Stimulated activated naive B cell treated with anti-CD40 and anti-IgM and Interleukin-4, amounts not matched to agents 10 μg/mL and 1 μg/mL and 100 μg/mL, for 72 hours (primary cell): ENCODE measurements at regions not wholly inside any gene's neighbourhood (a gene's known extent, or its start where the extent isn't known, plus 50 kb on each side); places are given as distances from the start of the nearest gene placed in this dataset.
"Not testable (repeated sequence)": the region's sequence is repeated elsewhere in the genome, so short reads cannot be mapped to it uniquely, and the experiment has no call there.

Experiments used
- ATAC-seq, 2 donors: fragments of 150-1000 bp; cut with Tn5 transposase; replicated peaks; 2 replicates each; pipeline ENCODE4 v1.10.0; 2021; ENCODE audit warnings: moderate library complexity in 1 of 2
- DNase-seq: peaks from one replicate; pipeline ENCODE4 v3.0.0; 2021
- H3K27ac Mint-ChIP-seq: one replicate; pipeline ENCODE4 v1.8.0; 2022; ENCODE audit warnings: mild to moderate bottlenecking, mixed read lengths
- H3K27me3 Mint-ChIP-seq, 2 donors: one replicate each; pipeline ENCODE4 v1.8.0; 2022; ENCODE audit warnings: mixed read lengths in 2 of 2
- H3K36me3 Mint-ChIP-seq, 2 donors: one replicate each; pipeline ENCODE4 v1.8.0; 2022; ENCODE audit warnings: mixed read lengths in 2 of 2, mild to moderate bottlenecking in 1 of 2
- H3K4me1 Mint-ChIP-seq, 2 donors: one replicate each; pipeline ENCODE4 v1.8.0; 2022; ENCODE audit warnings: mixed read lengths in 2 of 2, mild to moderate bottlenecking in 1 of 2
- H3K4me3 Mint-ChIP-seq, 2 donors: one replicate each; pipeline ENCODE4 v1.8.0; 2022; ENCODE audit warnings: mild to moderate bottlenecking in 2 of 2, mixed read lengths in 2 of 2, moderate library complexity in 1 of 2
- H3K9me3 Mint-ChIP-seq, 2 donors: one replicate each; pipeline ENCODE4 v1.8.0; 2022; ENCODE audit warnings: mixed read lengths in 2 of 2, mild to moderate bottlenecking in 1 of 2

DNA sequence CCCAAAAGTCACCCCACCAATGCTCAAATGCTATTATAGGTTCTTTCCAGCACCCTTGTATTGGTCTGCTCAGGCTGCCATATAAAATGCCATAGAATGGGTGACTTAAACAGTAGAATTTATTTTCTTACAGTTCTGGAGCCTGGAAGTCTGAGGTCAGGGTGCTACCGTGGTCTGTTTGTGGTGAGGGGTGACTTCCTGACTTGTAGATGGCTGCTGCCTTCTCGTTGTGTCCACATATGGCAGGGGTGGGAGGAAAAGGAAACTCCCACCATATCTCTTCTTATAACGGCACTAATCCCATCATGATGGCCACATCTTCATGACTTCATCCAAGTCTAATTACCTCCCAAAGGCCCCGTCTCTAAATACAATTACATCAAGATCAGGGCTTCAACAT lies 257.8 kb upstream of the TARS1 start:
- no peaks in the 10 kb centered on the region for H3K36me3 Mint-ChIP-seq
- no peak for DNase-seq
- no peak overlapping the region for H3K4me3 Mint-ChIP-seq
- H3K4me1 Mint-ChIP-seq, result no peaks in the 10 kb centered on the region
- H3K27ac Mint-ChIP-seq, result no peak overlapping the region
- no peaks in the 10 kb centered on the region for H3K27me3 Mint-ChIP-seq
- no peak for ATAC-seq
- peaks cover 4 to 5% of the 10 kb centered on the region in 2 donors for H3K9me3 Mint-ChIP-seq

DNA sequence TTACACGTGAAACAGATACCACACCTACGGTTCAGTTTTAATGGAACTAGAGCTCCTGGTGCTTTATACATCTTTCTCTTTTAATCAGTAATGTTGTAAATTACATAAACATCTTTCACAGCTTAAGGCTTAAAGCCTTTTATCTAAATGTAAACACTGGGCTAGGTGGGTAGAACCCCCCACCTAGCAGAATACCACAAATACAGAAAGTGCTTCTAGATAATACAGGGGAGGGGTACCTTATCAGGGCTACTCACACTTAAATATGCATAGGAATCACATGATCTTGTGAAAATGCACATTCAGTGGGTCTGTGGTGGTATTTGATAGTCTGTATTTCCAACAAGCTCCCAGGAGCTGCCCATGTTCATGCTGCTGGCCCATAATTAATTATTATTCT lies 256.4 kb upstream of the TARS1 start:
- Mint-ChIP-seq H3K27me3 (no peaks in the 10 kb centered on the region), H3K27ac (no peak overlapping the region), H3K36me3 (no peaks in the 10 kb centered on the region), H3K4me1 (no peaks in the 10 kb centered on the region), H3K4me3 (no peak overlapping the region), H3K9me3 (peaks cover 8 to 9% of the 10 kb centered on the region in 2 donors)
- no peak for DNase-seq
- ATAC-seq, result no peak

DNA sequence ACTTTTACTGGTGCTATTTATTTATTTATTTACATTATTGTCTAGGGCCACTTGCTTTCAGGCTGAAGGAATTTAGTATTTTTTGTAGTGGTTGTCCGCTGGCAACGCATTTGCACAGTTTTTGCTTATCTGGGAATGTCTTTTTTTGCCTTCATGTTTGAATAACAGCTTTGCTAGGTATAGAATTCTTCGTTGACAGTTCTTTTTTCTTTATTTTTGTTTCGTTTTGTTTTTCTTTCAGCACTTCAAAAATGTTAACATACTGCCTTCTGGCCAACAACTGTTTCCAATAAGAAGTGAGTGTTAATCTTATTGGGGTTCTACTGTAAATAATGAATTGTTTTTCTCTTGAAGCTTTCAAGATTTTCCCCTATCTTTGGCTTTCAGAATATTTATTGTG lies 252.7 kb upstream of the TARS1 start:
- DNase-seq (no peak), ATAC-seq (no peak)
- no peaks in the 10 kb centered on the region for H3K4me1 Mint-ChIP-seq
- no peak overlapping the region for H3K4me3 Mint-ChIP-seq
- H3K27ac Mint-ChIP-seq, result no peak overlapping the region
- H3K27me3 Mint-ChIP-seq, result no peaks in the 10 kb centered on the region
- H3K9me3 Mint-ChIP-seq, result peaks cover 12 to 14% of the 10 kb centered on the region in 2 donors
- no peaks in the 10 kb centered on the region for H3K36me3 Mint-ChIP-seq

DNA sequence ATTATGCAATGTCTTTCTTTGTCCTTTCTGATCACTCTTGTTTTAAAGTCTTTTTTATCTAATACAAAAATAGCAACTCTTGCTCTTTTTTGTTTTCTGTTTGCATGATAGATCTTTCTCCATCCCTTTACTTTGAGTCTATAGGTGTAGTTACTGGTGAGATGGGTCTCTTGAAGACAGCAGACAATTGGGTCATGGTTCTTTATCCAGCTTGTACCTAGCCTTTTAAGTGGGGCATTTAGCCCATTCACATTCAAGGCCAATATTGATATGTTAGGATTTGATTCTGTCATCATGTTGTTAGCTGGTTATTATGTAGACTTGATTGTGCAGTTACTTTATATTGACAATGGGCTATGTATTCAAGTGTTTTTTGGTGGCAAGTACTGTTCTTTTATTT lies 245.9 kb upstream of the TARS1 start:
- H3K9me3 Mint-ChIP-seq, result peaks cover 16% of the 10 kb centered on the region in 2 donors
- ATAC-seq (no peak), DNase-seq (no peak)
- no peaks in the 10 kb centered on the region for H3K27me3 Mint-ChIP-seq
- no peaks in the 10 kb centered on the region for H3K36me3 Mint-ChIP-seq
- no peaks in the 10 kb centered on the region for H3K4me1 Mint-ChIP-seq
- no peak overlapping the region for H3K27ac Mint-ChIP-seq
- no peak overlapping the region for H3K4me3 Mint-ChIP-seq

DNA sequence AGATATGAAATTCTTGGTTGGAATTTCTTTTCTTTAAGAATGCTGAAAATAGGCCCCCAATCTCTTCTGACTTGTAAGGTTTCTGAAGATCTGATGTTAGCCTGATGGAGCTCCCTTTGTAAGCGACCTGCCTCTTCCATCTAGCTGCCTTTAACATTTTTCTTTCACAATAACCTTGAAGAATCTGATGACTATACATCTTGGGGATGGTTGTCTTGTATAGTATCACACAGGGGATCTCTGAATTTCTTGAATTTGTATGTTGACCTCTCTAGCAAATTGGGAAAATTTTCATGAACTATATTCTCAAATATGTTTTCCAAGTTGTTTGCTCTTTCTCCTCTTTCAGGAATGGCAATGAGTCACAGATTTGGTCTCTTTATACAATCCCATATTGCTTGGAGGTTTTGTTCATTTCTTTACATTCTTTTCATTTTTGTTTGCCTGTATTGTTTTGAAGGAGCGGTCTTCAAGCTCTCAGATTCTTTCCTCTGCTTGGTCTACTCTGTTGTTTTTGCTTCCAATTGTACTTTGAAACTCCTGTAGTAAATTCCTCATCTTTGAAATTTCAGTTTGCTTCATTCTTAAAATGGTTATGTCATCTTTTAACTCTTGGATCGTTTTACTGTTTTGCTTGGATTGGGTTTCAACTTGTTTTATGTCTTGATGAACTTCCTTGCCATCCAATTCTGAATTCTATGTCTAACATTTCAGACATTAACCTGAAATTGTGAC lies 245.2 kb upstream of the TARS1 start:
- no peak overlapping the region for H3K27ac Mint-ChIP-seq
- DNase-seq, result no peak

DNA sequence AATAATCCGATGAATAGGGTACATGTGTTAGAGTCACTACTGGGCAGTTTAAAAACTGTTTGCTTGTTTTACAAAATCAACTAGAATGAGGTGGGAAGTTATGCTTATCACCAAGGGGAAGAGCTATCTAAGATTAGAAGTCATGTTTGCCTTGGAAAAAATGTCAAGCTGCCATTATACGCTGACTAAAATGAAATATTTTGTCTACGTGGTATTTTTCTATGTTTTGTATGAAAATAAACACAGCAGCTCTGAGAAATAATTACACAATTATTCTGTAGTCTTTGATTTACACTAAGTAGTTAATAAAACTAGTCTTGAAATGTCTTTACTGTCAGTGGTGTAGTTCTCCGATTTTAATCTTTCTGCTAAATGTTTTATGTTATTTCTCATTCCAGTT lies 241.9 kb upstream of the TARS1 start:
- Mint-ChIP-seq H3K36me3 (no peaks in the 10 kb centered on the region), H3K27ac (no peak overlapping the region), H3K4me3 (no peak overlapping the region), H3K4me1 (no peaks in the 10 kb centered on the region), H3K9me3 (peaks cover 12% of the 10 kb centered on the region in 2 donors), H3K27me3 (no peaks in the 10 kb centered on the region)
- ATAC-seq (no peak), DNase-seq (no peak)

More for the DNA sequence above, 245.2 kb upstream of the TARS1 start:
- H3K27me3 Mint-ChIP-seq, result no peaks in the 10 kb centered on the region
- ATAC-seq, result no peak
- no peaks in the 10 kb centered on the region for H3K4me1 Mint-ChIP-seq
- H3K4me3 Mint-ChIP-seq, result no peak overlapping the region
- H3K9me3 Mint-ChIP-seq, result peaks cover 16% of the 10 kb centered on the region in 2 donors
- H3K36me3 Mint-ChIP-seq, result no peaks in the 10 kb centered on the region

DNA sequence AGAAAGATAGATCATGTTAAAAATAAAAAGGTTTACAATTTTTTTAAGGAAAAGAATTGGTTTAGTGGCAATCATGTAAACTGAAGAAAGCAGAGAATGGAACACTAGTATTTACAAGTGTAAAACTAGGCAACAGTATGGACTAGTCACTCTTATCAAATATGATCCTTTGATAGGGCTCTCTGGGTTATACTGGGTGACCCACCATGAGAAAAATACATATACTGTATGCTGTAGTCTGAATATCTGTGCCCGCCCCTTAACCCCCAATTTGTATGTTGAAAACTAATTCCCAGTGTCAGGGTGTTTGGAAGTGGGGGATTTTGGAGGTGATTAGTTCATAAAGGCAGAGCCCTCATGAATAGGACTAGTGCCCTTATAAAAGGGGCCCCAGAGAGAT lies 236.8 kb upstream of the TARS1 start:
- DNase-seq, result no peak
- H3K9me3 Mint-ChIP-seq, result no peaks in the 10 kb centered on the region
- H3K27me3 Mint-ChIP-seq, result no peaks in the 10 kb centered on the region
- H3K27ac Mint-ChIP-seq, result no peak overlapping the region
- H3K4me1 Mint-ChIP-seq, result no peaks in the 10 kb centered on the region
- no peak overlapping the region for H3K4me3 Mint-ChIP-seq
- ATAC-seq, result no peak
- H3K36me3 Mint-ChIP-seq, result no peaks in the 10 kb centered on the region

DNA sequence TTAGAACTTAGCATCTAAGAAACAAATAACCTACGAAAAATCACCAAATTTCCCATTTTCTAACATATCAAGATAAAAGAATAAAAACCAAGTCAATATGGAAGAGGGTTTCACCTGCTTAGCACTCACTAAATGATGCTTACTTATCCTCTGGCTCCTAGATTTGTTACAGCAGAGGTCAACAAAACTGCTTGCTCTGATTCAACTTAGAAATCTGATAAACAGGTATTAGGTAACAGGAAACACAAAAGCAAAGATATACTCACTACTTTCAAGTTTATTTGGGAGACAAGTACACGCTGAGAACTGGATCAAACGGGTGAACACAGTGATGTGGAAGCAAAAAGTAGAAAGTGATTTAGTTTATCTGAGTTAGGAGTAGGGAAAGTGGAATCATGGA lies 235.7 kb upstream of the TARS1 start:
- DNase-seq (no peak), ATAC-seq (no peak)
- no peak overlapping the region for H3K4me3 Mint-ChIP-seq
- no peaks in the 10 kb centered on the region for H3K9me3 Mint-ChIP-seq
- H3K4me1 Mint-ChIP-seq, result no peaks in the 10 kb centered on the region
- H3K36me3 Mint-ChIP-seq, result no peaks in the 10 kb centered on the region
- no peaks in the 10 kb centered on the region for H3K27me3 Mint-ChIP-seq
- H3K27ac Mint-ChIP-seq, result no peak overlapping the region

DNA sequence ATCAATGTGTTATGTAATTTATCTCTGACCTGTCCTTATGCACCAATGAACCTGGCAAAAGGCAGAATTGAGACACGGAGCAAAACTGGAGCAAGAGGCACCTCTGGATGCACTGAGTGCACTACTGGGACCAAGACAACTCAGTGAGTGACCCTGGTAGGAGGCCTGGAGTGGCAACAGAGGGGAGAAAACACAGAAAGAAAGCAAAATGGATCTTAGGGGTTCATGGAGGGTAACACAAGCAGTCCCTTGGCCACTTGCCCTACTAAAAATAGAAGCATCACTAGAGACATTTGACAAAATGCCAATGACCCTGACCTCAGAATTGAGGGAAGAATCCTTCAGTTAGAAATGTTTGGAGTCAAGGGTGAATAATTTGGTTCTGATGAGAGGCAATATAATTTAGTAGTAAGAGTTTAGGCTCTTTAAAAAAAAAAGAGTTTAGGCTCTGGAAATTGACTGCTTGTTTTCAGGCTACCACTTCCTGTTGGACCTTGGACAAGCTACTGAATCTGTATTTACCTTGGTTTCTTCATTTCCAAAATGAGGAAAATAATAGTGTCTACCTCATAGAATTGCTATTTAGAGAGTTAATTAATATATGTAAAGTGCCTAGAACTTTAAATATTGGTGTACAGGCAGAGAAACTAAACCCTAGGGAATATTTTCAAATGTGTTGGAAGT lies 234.9 kb upstream of the TARS1 start:
- no peaks in the 10 kb centered on the region for H3K4me1 Mint-ChIP-seq
- H3K9me3 Mint-ChIP-seq, result no peaks in the 10 kb centered on the region
- no peak for ATAC-seq
- DNase-seq, result no peak
- no peak overlapping the region for H3K27ac Mint-ChIP-seq
- H3K27me3 Mint-ChIP-seq, result no peaks in the 10 kb centered on the region
- H3K36me3 Mint-ChIP-seq, result no peaks in the 10 kb centered on the region
- no peak overlapping the region for H3K4me3 Mint-ChIP-seq

DNA sequence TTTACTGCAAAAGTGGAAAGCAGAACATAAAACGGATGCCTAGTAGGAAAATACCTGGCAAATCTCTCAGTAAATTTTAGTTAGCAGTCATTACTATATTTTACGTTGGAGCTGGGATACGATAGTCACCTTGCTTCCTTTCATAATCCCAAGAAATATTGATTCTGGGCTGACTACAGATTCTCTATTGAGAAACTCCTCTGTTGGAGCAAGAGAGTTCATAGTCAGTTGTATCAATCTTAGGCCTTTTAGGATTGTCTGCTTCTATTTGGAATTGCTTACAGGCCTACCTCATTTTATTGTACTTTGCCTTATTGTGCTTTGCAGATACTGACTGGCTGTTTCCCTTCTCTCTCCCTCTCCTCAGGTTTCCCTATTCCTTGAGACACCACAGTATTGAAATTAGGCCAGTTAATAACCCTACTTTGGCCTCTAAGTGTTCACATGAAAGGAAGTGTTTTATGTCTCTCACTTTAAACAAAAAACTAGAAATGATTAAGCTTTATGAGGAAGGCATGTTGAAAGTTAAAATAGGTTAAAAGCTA lies 233.7 kb upstream of the TARS1 start:
- Mint-ChIP-seq H3K4me1 (peaks cover 0 to 2% of the 10 kb centered on the region in 2 donors), H3K36me3 (no peaks in the 10 kb centered on the region), H3K27ac (no peak overlapping the region), H3K27me3 (no peaks in the 10 kb centered on the region), H3K4me3 (no peak overlapping the region), H3K9me3 (no peaks in the 10 kb centered on the region)
- no peak for DNase-seq
- ATAC-seq, result no peak

DNA sequence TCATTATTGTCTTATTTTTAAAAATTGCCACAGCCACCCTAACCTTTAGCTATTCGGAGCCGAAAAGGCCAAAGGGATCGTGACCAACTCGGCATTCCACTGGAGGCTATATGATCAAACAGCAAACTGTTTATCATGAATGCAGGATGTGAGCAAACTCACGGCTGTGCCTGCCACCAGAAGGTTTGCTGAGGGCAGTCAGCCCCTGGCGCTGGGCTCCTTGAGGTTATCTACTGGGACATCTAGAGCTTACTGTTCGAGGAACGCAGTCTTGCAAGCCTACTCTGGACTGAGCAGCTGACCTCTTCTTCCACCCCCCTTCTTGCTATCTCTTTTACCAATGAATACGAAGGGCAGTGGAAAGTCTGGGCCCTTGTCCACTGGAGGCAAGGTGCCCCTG lies 231.5 kb upstream of the TARS1 start:
- peaks cover 5 to 7% of the 10 kb centered on the region in 2 donors for H3K4me1 Mint-ChIP-seq
- no peaks in the 10 kb centered on the region for H3K9me3 Mint-ChIP-seq
- H3K36me3 Mint-ChIP-seq, result no peaks in the 10 kb centered on the region
- H3K27ac Mint-ChIP-seq, result no peak overlapping the region
- DNase-seq (no peak), ATAC-seq (no peak)
- H3K27me3 Mint-ChIP-seq, result no peaks in the 10 kb centered on the region
- no peak overlapping the region for H3K4me3 Mint-ChIP-seq

DNA sequence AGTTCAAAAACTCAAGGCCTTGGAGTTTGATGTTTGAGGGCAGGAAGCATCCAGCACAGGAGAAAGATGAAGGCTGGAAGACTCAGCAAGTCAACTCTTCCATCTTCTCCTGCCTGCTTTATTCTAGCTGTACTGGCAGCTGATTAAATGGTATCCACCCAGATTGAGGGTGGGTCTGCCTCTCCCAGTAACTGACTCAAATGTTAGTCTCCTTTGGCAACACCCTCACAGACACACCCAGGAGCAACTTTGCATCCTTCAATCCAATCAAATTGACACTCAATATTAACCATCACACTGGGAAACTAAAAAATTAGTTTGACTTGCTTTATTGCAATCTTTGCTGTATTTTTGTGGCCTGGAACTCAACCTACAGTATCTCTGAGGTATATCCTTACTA lies 230.5 kb upstream of the TARS1 start:
- not testable (repeated sequence) for H3K27me3 Mint-ChIP-seq, H3K36me3 Mint-ChIP-seq, H3K4me3 Mint-ChIP-seq, ATAC-seq, H3K4me1 Mint-ChIP-seq, H3K9me3 Mint-ChIP-seq, DNase-seq, H3K27ac Mint-ChIP-seq

DNA sequence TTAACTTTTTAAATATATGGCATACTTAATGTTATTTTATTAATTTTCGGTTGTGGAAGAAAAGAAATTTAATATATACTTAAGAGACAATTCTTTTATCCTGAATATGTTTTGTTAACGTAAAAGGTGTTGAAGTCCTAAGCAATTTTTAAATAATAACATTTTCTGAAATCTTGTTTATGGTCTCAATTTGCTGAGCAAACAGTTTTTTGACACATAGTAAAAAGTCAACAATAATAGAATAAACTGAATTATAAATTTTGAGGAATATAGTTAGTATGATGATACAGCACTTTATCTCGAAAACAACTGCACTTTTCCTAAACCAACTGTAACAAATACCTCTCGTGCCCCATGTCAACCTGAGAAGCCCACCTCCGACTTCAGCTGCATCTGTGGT lies 229.8 kb upstream of the TARS1 start:
- Mint-ChIP-seq H3K27ac (no peak overlapping the region), H3K4me1 (peaks cover 5 to 7% of the 10 kb centered on the region in 2 donors), H3K4me3 (no peak overlapping the region), H3K9me3 (no peaks in the 10 kb centered on the region), H3K36me3 (no peaks in the 10 kb centered on the region), H3K27me3 (no peaks in the 10 kb centered on the region)
- ATAC-seq (no peak), DNase-seq (no peak)

DNA sequence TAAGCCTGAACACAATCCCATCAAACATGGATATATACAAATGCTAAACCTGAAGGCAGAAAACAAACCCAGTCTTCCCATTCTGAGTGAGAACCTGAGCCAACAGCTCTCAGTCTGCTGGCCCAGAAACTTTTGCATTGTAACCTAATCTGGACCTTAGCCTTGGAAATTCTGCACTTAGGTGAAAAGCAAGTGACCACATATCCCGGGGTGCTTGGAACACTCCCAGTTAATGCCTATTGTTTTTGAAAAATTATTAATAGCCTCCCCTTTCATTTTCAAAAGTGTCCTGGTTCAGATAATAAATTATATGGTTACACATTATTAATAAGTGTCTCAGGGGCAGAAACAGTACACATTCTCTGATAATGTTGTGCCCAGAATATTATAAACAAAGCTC lies 228.3 kb upstream of the TARS1 start:
- Mint-ChIP-seq H3K4me1 (peaks cover 5 to 7% of the 10 kb centered on the region in 2 donors), H3K9me3 (no peaks in the 10 kb centered on the region), H3K36me3 (no peaks in the 10 kb centered on the region), H3K27ac (no peak overlapping the region), H3K4me3 (no peak overlapping the region), H3K27me3 (no peaks in the 10 kb centered on the region)
- ATAC-seq (no peak), DNase-seq (no peak)

DNA sequence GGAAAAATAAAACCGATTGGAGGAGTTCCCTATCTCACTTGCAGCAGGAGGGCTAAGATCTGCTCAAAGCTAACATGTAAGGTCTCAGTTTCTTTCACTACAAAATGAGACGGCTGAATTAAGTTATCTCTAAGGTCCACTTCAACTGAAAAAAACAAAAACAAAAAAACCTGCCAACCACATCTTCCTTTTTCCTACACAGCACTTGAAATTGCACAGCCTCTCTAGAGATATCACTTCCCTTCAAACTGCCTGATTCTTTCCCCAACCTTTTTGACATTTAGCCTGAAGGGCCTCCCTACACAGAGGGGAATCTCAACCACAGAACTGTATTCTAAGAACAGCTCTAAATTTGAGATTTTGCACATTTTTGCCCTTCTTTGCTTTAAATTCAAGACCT lies 227.9 kb upstream of the TARS1 start:
- Mint-ChIP-seq H3K27ac (no peak overlapping the region), H3K27me3 (no peaks in the 10 kb centered on the region), H3K4me1 (peaks cover 5 to 7% of the 10 kb centered on the region in 2 donors), H3K9me3 (no peaks in the 10 kb centered on the region), H3K4me3 (no peak overlapping the region), H3K36me3 (no peaks in the 10 kb centered on the region)
- DNase-seq (no peak), ATAC-seq (peak; percentile 52 to 83)
